GM12878 (cell line): ENCODE measurements at regions not wholly inside any gene's neighbourhood (a gene's known extent, or its start where the extent isn't known, plus 50 kb on each side); places are given as distances from the start of the nearest gene placed in this dataset.

Source experiments
- EP300 ChIP-seq, 2 experiments: fragments of 150-350 bp in 1 of 2; IDR thresholded peaks; 2 replicates each; pipeline ENCODE4 v1.6.1; 2011 to 2012; ENCODE audit warnings: low read depth in 2 of 2, low read length in 2 of 2, borderline replicate concordance in 1 of 2, improper control_type of control experiment in 1 of 2, inconsistent platforms in 1 of 2; ENCODE audit not compliant: control insufficient read depth in 1 of 2
- POLR2AphosphoS2 ChIP-seq: IDR thresholded peaks from 2 replicates; pipeline ENCODE4 v1.6.1; 2011; ENCODE audit warnings: low read depth, mild to moderate bottlenecking, low read length, improper control_type of control experiment, moderate library complexity
- USF2 ChIP-seq: IDR thresholded peaks from 2 replicates; pipeline ENCODE4 v1.6.1; 2011; ENCODE audit warnings: low read depth, low read length, improper control_type of control experiment, borderline replicate concordance

DNA sequence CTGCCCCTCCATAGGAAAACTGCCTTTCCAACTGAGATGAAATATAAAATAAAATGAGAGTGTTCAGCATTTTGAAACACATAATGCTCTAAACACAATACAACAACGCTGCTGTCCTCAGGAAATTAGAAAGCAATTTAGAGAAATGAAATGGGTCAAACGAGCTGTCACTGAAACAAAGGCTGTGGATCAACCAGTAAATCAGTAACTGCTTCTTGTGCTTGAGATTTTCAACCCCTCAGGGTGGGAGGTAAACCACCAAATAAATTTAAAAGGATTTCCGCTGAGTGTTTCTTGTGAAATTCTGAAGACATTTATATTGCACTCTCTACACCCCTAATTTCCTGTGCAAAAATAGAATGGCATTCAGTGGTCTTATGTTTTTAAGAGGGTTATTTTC is 657.1 kb upstream of the SEL1L start:
- no peak for TF ChIP-seq EP300 (IDR thresholded peaks at IDR 0.05; ENCODE audit: borderline replicate concordance in 1 of 2, control insufficient read depth in 1 of 2, low read depth in 2 of 2, low read length in 2 of 2)
- TF ChIP-seq POLR2AphosphoS2, result no peak
- TF ChIP-seq USF2, result no peak
